GM18520 (cell line): ENCODE measurements at regions not wholly inside any gene's neighbourhood (a gene's known extent, or its start where the extent isn't known, plus 50 kb on each side); places are given as distances from the start of the nearest gene placed in this dataset.

Experiments
- ATAC-seq: cut with Tn5 transposase; IDR thresholded peaks from one replicate; pipeline ENCODE4 v1.9.1; 2021; ENCODE audit not compliant: unreplicated experiment

GRCh38 chr14:53564870-53565269 lies 391.8 kb downstream of the BMP4 start:
- ATAC-seq: no peak

GRCh38 chr14:53563628-53564027 lies 393.0 kb downstream of the BMP4 start:
- ATAC-seq: no peak

GRCh38 chr14:53553221-53553620 lies 400.1 kb upstream of the DDHD1 start:
- ATAC-seq: no peak

- ATAC-seq: no peak
These were observed 398.7 kb upstream of the DDHD1 start for GRCh38 chr14:53551862-53552261.

GRCh38 chr14:53550776-53551175 lies 397.7 kb upstream of the DDHD1 start:
- ATAC-seq: no peak

GRCh38 chr14:53549956-53550355 lies 396.8 kb upstream of the DDHD1 start:
- ATAC-seq: no peak

- ATAC-seq: no peak
These were observed 394.5 kb upstream of the DDHD1 start for GRCh38 chr14:53547593-53547992.

GRCh38 chr14:53545217-53545616 lies 392.1 kb upstream of the DDHD1 start:
- ATAC-seq: no peak

GRCh38 chr14:53542732-53543131 lies 389.6 kb upstream of the DDHD1 start:
- ATAC-seq: no peak

GRCh38 chr14:53541411-53541810 lies 388.3 kb upstream of the DDHD1 start:
- no peak for ATAC-seq

- no peak for ATAC-seq
These were observed 386.5 kb upstream of the DDHD1 start for GRCh38 chr14:53539489-53540126.

- no peak for ATAC-seq
These were observed 385.3 kb upstream of the DDHD1 start for GRCh38 chr14:53538316-53538881.

GRCh38 chr14:53537422-53538315 lies 384.5 kb upstream of the DDHD1 start:
- ATAC-seq: no peak

GRCh38 chr14:53536446-53536845 lies 383.3 kb upstream of the DDHD1 start:
- ATAC-seq: no peak

- ATAC-seq: no peak
These were observed 381.7 kb upstream of the DDHD1 start for GRCh38 chr14:53534841-53535240.

GRCh38 chr14:53533384-53533970 lies 380.4 kb upstream of the DDHD1 start:
- no peak for ATAC-seq

GRCh38 chr14:53532853-53533252 lies 379.7 kb upstream of the DDHD1 start:
- ATAC-seq: no peak

GRCh38 chr14:53531730-53532129 lies 378.6 kb upstream of the DDHD1 start:
- no peak for ATAC-seq

- ATAC-seq: no peak
These were observed 378.0 kb upstream of the DDHD1 start for GRCh38 chr14:53531156-53531555.

- no peak for ATAC-seq
These were observed 376.4 kb upstream of the DDHD1 start for GRCh38 chr14:53529519-53529918.

GRCh38 chr14:53528185-53528671 lies 375.1 kb upstream of the DDHD1 start:
- ATAC-seq: no peak

- no peak for ATAC-seq
These were observed 373.1 kb upstream of the DDHD1 start for GRCh38 chr14:53526200-53526599.
